SJSA1 (cell line): ENCODE measurements at regions not wholly inside any gene's neighbourhood (a gene's known extent, or its start where the extent isn't known, plus 50 kb on each side); places are given as distances from the start of the nearest gene placed in this dataset.

Source experiments
- DNase-seq, 2 experiments: peaks; one replicate each; pipeline ENCODE4 v3.0.0-alpha.2; 2015 to 2020; ENCODE audit warnings: low spot score in 2 of 2, low read depth in 1 of 2
- H3K27ac ChIP-seq: fragments of 250-450 bp; sonication (Bioruptor Pico); 2 replicates; pipeline ENCODE4 v1.5.1; 2020; ENCODE audit warnings: mild to moderate bottlenecking, moderate library complexity
- H3K27me3 ChIP-seq: fragments of 250-450 bp; sonication (Bioruptor Pico); replicated peaks from 2 replicates; pipeline ENCODE4 v1.5.1; 2020; ENCODE audit warnings: mild to moderate bottlenecking, moderate library complexity
- H3K36me3 ChIP-seq: fragments of 250-450 bp; sonication (Bioruptor Pico); 2 replicates; pipeline ENCODE4 v1.5.1; 2020; ENCODE audit warnings: mild to moderate bottlenecking
- H3K4me1 ChIP-seq: fragments of 250-450 bp; sonication (Bioruptor Pico); replicated peaks from 2 replicates; pipeline ENCODE4 v1.6.1; 2021; ENCODE audit warnings: mild to moderate bottlenecking
- H3K4me3 ChIP-seq: fragments of 250-450 bp; sonication (Bioruptor Pico); 2 replicates; pipeline ENCODE4 v1.5.1; 2020; ENCODE audit warnings: mild to moderate bottlenecking
- H3K9me3 ChIP-seq: fragments of 250-450 bp; sonication (Bioruptor Pico); replicated peaks from 2 replicates; pipeline ENCODE4 v1.5.1; 2020; ENCODE audit warnings: mild to moderate bottlenecking

DNA sequence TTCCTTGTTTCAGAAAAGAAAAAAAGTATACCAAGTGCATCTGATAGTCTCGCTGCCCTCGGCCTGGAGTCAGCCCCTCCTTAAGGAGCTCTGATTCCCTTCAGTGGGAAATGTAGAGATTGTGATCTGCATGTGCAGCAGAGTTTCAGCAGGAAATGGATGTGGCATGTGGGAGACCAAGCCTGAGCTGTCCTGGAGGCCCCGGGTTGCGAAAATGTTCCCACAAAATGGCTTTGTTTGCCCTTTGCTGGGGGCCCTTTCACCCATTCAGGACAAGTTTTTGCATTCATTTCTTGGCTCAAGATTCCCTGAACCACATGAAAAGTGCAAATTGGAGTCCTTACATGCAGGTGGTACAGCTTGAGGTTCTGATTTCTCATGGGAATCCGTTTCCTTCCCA is 230.9 kb downstream of the GADD45G start:
- Histone ChIP-seq H3K27me3 (no peaks in the 10 kb centered on the region), H3K36me3 (no peaks in the 10 kb centered on the region), H3K4me1 (no peaks in the 10 kb centered on the region), H3K27ac (no peak overlapping the region), H3K9me3 (no peaks in the 10 kb centered on the region), H3K4me3 (no peak overlapping the region)
- no peak for DNase-seq

DNA sequence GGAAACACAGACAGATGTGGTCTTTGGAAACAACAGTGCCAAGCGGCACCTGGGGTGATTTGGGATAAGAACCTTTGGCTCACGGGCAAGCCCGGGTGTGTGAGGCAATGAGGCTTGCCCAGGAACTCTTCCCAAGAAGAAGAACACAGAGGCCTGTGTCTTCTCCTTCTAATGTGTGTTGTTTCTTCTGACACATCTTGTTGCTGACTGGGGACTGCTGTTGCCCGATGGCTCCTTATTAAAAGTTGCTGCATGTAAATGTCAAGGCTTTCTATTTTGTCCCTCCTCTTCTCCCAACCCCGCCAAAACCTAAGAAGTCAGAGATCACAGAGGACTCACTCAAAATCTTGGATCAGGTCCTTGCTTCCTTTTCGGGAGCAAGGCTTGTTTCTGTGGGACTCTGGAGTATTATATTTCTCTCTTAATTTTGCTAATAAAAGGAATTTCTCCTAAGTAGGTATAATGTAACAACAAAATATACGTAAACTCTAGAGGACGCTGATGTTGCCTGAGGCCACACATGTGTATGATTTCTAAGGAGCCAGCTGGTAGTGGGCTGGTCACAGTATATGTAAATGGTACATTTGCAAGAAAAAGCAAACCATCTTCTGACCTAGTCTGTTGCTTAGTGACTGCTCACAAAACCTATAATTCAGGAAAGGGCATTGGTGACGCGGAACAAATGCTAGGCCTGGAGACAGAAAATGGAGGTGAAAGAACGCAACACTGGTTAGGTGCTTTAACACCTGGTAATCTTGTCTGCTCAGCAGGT is 232.5 kb downstream of the GADD45G start:
- Histone ChIP-seq H3K4me3 (no peak overlapping the region), H3K36me3 (no peaks in the 10 kb centered on the region), H3K27me3 (no peaks in the 10 kb centered on the region), H3K27ac (no peak overlapping the region), H3K9me3 (no peaks in the 10 kb centered on the region), H3K4me1 (no peaks in the 10 kb centered on the region)
- no peak for DNase-seq

DNA sequence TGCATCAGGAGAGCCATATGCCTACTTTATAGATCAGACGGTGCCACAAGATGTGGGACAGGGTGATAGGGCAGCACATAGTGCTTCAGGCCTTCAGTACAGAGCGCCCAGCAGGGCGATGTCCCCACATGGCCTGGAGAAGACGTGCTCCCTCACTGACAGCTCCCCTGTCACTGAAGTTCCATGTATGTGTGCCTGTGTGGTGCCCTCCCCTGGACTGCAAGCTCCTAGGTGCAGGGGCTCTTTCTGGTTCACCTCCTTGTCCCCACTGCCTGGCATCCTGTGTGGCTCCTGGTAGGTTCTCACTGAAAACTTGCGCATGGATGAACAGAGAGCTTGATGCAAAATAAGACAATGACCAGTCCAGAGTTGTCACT is 233.1 kb downstream of the GADD45G start:
- no peaks in the 10 kb centered on the region for H3K36me3 ChIP-seq
- DNase-seq = no peak
- no peak overlapping the region for H3K4me3 ChIP-seq
- H3K4me1 ChIP-seq = no peaks in the 10 kb centered on the region
- H3K9me3 ChIP-seq = no peaks in the 10 kb centered on the region
- H3K27me3 ChIP-seq = no peaks in the 10 kb centered on the region
- no peak overlapping the region for H3K27ac ChIP-seq

DNA sequence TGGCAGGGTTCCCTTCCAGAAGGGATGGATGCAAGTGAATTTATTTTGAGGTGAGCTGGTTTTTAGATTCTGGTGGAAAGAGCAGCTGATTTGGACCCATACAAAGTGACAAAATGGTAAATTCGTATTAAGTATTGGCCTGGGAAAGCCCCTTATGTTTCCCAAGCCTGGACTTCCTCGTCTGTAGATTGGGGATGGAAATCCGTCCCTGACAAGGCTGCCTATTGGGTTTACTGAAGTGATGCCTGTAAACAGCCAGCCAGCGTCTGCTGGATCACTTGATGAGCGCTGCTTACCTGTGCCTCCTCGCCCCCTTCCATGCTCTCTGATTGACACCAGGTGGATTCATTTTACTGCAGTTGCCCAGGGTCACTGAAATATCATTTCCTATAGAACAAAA is 233.8 kb downstream of the GADD45G start:
- H3K4me1 ChIP-seq = no peaks in the 10 kb centered on the region
- H3K36me3 ChIP-seq = no peaks in the 10 kb centered on the region
- no peak overlapping the region for H3K4me3 ChIP-seq
- no peaks in the 10 kb centered on the region for H3K27me3 ChIP-seq
- DNase-seq = no peak
- no peaks in the 10 kb centered on the region for H3K9me3 ChIP-seq
- H3K27ac ChIP-seq = no peak overlapping the region

DNA sequence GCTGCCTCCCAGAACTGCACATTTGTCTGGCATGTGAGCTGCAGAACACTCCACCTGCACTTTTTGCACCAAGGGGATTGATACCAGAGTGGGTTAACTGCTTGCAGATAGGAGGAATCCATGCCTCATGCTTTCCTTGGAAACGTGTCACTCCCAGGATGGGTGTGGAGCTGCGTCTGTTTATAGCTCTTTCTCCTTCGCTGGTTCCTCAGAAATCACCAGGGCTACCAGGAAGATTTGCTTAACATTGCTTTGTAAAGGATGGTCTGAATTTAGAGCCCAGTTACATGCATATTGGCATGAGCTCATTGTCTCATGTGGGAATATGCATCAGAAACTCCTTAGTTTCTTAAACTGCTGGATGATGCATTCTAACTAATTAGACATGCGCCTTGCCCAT is 234.6 kb downstream of the GADD45G start:
- Histone ChIP-seq H3K27ac (no peak overlapping the region), H3K9me3 (no peaks in the 10 kb centered on the region), H3K4me3 (no peak overlapping the region), H3K4me1 (no peaks in the 10 kb centered on the region), H3K27me3 (no peaks in the 10 kb centered on the region), H3K36me3 (no peaks in the 10 kb centered on the region)
- no peak for DNase-seq

DNA sequence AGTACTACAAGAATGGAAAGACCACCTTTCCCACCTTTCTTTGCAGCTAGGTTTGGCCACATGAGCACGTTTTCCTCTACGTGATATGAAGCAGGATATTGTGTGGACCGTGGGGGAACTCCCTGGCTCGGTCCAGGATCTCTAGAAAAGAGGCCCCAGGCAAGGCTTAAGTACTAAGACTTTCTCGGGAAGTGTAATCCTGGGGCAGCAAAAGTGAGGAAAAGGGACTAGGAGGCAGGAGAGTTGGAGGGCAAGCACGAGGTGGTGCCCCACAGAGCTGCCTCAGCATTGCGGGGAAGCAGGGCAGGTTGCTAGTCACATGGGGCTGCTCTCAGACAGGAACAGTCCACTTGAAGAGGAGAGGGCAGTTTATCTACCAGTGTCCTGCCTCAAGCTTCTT is 235.1 kb downstream of the GADD45G start:
- no peaks in the 10 kb centered on the region for H3K9me3 ChIP-seq
- H3K4me3 ChIP-seq = no peak overlapping the region
- H3K27me3 ChIP-seq = no peaks in the 10 kb centered on the region
- no peaks in the 10 kb centered on the region for H3K36me3 ChIP-seq
- no peak for DNase-seq
- H3K4me1 ChIP-seq = no peaks in the 10 kb centered on the region
- no peak overlapping the region for H3K27ac ChIP-seq

DNA sequence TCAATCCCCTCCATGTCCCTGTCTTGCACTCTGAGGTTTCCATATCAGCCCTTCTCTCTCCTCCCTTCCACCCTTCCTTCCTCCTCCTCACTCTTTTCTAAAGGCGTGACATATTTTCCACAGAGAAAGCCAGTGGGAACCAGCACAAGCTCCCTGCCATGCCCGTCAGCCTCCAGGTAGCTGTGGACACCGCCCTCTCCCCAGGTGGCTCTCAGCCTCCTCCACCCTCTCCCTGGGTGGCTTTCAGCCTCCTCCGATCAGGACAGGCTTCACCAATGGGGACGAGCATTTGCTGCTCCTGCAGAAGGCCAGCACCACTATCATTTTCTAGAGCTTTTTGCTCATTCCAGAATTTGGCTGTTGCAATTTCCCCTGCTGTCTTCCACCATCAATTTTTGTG is 236.6 kb downstream of the GADD45G start:
- no peak for DNase-seq
- H3K27ac ChIP-seq = no peak overlapping the region
- H3K4me1 ChIP-seq = no peaks in the 10 kb centered on the region
- no peaks in the 10 kb centered on the region for H3K36me3 ChIP-seq
- no peaks in the 10 kb centered on the region for H3K9me3 ChIP-seq
- H3K27me3 ChIP-seq = no peaks in the 10 kb centered on the region
- no peak overlapping the region for H3K4me3 ChIP-seq

DNA sequence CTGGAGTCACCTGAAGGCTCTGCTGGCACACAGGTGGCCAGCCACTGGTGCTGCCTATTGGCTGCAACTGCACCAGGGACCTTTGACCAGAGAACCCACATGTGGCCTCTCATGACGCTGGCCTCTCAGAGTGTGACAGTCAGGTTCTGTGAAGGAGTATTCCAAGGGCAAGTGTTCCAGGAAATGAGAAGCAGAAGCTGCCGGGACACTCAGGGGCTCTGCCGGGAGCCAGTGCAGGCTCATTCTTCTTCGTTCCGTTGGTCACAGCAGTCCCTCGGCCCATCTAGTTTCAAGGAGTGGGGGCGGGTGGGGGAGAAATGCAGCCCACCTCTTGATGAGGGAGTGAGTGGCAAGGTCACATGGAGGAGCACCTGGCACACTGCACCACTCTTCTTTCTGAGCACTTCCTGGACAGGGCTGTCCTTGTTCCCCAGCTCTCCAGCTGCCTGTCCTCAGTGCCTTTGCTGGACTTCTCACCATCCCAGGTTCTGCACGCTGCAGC is 237.5 kb downstream of the GADD45G start:
- no peak for DNase-seq
- Histone ChIP-seq H3K27ac (no peak overlapping the region), H3K36me3 (no peaks in the 10 kb centered on the region), H3K27me3 (no peaks in the 10 kb centered on the region), H3K9me3 (no peaks in the 10 kb centered on the region), H3K4me1 (no peaks in the 10 kb centered on the region), H3K4me3 (no peak overlapping the region)

DNA sequence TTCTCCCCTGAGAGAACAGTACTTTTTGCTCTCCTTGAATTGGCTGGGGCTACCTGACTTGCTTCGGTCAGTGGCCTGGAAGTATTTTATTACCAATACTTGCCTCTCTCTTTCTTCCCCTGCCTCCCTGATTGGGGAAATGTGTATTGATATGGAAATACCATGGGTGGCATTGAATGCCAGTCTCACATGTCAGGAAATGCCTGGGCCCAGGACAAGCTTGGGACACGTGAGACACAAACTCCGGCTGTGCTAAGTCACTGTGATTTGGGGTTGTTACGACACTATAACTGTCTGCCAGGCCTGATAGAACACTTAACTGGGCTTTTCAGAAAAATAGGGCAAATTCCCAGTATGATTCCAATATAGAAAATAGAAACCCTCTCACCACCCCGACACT is 238.3 kb downstream of the GADD45G start:
- no peaks in the 10 kb centered on the region for H3K9me3 ChIP-seq
- no peak for DNase-seq
- H3K4me3 ChIP-seq = no peak overlapping the region
- H3K27me3 ChIP-seq = no peaks in the 10 kb centered on the region
- H3K27ac ChIP-seq = no peak overlapping the region
- H3K4me1 ChIP-seq = no peaks in the 10 kb centered on the region
- H3K36me3 ChIP-seq = no peaks in the 10 kb centered on the region

DNA sequence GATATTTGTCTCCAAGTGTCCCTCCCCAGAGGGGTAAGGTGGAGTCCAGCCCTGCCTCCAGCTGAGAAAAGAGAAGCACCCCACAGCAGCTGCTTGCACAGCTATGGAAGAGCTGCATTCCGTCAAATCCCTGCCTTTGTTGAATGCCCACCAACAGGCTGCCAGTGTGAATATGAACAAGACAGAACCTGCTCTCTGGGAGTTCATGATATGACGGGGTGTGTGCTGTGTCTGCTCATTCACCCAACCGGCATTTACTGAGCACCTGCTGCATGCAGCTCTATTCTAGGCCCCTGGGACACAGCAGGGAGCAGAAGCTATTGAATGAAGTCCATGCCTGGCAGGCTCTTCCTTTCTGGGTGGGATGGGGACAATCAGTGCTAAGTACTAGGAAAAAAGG is 238.8 kb downstream of the GADD45G start:
- no peaks in the 10 kb centered on the region for H3K27me3 ChIP-seq
- H3K36me3 ChIP-seq = no peaks in the 10 kb centered on the region
- no peak for DNase-seq
- H3K4me1 ChIP-seq = no peaks in the 10 kb centered on the region
- no peak overlapping the region for H3K27ac ChIP-seq
- no peak overlapping the region for H3K4me3 ChIP-seq
- no peaks in the 10 kb centered on the region for H3K9me3 ChIP-seq

DNA sequence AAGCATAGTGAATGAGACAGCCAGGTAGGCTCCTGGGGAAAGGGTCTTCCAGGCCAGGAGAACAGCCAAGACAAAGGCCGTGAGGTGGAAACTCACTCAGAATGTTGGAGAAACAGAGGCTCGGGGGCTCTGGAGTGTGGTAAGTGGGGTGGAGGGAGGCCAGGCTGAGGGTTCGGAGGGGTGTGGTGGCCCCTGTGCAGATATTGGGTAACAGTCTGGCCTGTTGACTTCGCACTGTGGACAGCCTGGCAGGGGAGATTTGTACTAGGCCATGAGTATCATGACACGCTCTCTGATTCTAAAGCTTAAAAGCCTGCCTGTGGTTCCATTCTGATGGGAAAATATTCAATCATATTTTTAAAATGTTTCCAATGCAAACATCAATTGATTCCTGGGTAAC is 239.3 kb downstream of the GADD45G start:
- Histone ChIP-seq H3K36me3 (no peaks in the 10 kb centered on the region), H3K27ac (no peak overlapping the region), H3K4me1 (no peaks in the 10 kb centered on the region), H3K27me3 (no peaks in the 10 kb centered on the region), H3K9me3 (no peaks in the 10 kb centered on the region), H3K4me3 (no peak overlapping the region)
- no peak for DNase-seq

DNA sequence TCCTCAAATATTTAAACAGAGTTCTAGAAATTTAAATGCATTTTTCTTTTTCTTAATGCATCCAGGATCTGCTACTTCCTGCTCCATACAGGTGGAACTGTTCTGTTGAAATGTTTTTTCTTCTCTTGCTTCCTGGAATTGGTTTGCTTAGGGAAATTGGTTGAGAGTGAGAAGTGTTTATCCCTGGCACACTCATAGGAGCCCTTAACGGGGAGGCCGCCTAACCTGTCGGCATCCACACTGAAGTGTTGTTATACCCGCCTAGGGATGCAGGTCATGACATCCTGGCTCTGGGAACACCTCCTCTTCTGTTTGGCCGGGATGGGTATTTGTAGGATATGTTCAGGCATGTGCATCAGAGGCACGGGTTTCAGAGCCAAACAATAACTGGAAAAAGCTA is 239.7 kb downstream of the GADD45G start:
- Histone ChIP-seq H3K27me3 (no peaks in the 10 kb centered on the region), H3K4me1 (no peaks in the 10 kb centered on the region)
- DNase-seq = no peak

DNA sequence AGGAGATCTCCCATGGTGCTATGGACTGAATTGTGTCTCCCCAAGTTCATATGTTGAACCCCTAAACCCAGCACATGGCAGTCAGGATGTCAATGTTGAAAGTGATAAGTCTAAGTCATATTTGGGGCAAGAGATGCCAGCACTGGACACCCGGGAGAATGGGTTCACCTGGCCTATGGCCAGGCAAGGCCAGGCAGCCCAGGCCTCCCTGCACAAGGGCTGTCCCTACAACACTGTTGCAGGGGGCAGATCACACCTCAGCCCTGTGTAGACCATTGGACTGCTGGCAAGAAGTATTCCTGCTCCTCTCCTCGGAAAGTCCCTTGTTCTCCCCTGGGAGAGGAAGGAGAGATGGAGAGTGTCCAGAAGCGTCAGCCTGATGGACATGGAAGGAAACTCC is 240.5 kb downstream of the GADD45G start:
- Histone ChIP-seq H3K4me1 (no peaks in the 10 kb centered on the region), H3K4me3 (no peak overlapping the region), H3K27ac (no peak overlapping the region), H3K36me3 (no peaks in the 10 kb centered on the region), H3K27me3 (no peaks in the 10 kb centered on the region), H3K9me3 (no peaks in the 10 kb centered on the region)
- DNase-seq = peak in 1 of 2 experiments; percentile 6

More for the DNA sequence above, 239.7 kb downstream of the GADD45G start:
- no peak overlapping the region for H3K4me3 ChIP-seq
- no peaks in the 10 kb centered on the region for H3K36me3 ChIP-seq
- no peaks in the 10 kb centered on the region for H3K9me3 ChIP-seq
- H3K27ac ChIP-seq = no peak overlapping the region

DNA sequence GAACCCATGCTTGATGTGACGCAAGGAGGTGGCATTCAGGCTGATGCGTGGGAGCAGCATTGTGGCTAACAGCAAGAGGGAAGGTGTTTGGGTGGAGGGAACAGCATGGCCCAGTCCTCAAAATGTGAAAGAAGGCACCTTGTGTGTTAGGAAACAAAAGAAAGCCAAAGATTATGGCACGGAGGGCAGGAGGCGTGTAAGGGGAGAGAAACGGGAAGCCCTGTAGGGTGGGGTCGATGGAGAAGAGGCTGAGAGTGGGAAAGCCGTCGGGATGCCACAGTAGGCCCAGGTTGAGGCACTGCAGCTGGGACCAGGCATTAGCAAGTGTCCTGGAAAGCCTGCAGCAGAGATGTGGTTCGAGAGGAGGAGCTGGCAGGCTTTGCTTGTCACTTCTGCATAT is 241.1 kb downstream of the GADD45G start:
- Histone ChIP-seq H3K36me3 (no peaks in the 10 kb centered on the region), H3K9me3 (no peaks in the 10 kb centered on the region), H3K4me3 (no peak overlapping the region), H3K27ac (no peak overlapping the region), H3K27me3 (no peaks in the 10 kb centered on the region), H3K4me1 (no peaks in the 10 kb centered on the region)
- peak in 1 of 2 experiments; percentile 28 for DNase-seq
